ENCODE measurements at regions not wholly inside any gene's neighbourhood (a gene's known extent, or its start where the extent isn't known, plus 50 kb on each side); places are given as distances from the start of the nearest gene placed in this dataset.
"Not testable (repeated sequence)": the region's sequence is repeated elsewhere in the genome, so short reads cannot be mapped to it uniquely, and the experiment has no call there.

- DNase-seq (ENCODE audit: low read depth in 4 of 4, low spot score in 3 of 4) = no peak
Observed at GRCh38 chr14:106631879-106632278, 1105.5 kb downstream of the TMEM121 start.

GRCh38 chr14:106633721-106634120, 1107.3 kb downstream of the TMEM121 start:
- no peak for DNase-seq (ENCODE audit: low read depth in 4 of 4, low spot score in 3 of 4)

GRCh38 chr14:106635569-106635968, 1109.2 kb downstream of the TMEM121 start:
- DNase-seq (ENCODE audit: low read depth in 4 of 4, low spot score in 3 of 4) = no peak

GRCh38 chr14:106638786-106639452, 1112.5 kb downstream of the TMEM121 start:
- not testable (repeated sequence) for DNase-seq (ENCODE audit: low read depth in 4 of 4, low spot score in 3 of 4)

- no peak for DNase-seq (ENCODE audit: low read depth in 4 of 4, low spot score in 3 of 4)
Observed at GRCh38 chr14:106642090-106642489, 1115.7 kb downstream of the TMEM121 start.

GRCh38 chr14:106642971-106643370, 1116.6 kb downstream of the TMEM121 start:
- not testable (repeated sequence) for DNase-seq (ENCODE audit: low read depth in 4 of 4, low spot score in 3 of 4)

GRCh38 chr14:106648874-106649273, 1122.5 kb downstream of the TMEM121 start:
- not testable (repeated sequence) for DNase-seq (ENCODE audit: low read depth in 4 of 4, low spot score in 3 of 4)

- no peak for DNase-seq (ENCODE audit: low read depth in 4 of 4, low spot score in 3 of 4)
Observed at GRCh38 chr14:106651016-106651415, 1124.6 kb downstream of the TMEM121 start.

GRCh38 chr14:106652494-106652893, 1126.1 kb downstream of the TMEM121 start:
- DNase-seq (ENCODE audit: low read depth in 4 of 4, low spot score in 3 of 4) = no peak

GRCh38 chr14:106657460-106657859, 1131.1 kb downstream of the TMEM121 start:
- DNase-seq (ENCODE audit: low read depth in 4 of 4, low spot score in 3 of 4) = no peak

GRCh38 chr14:106658066-106658860, 1131.9 kb downstream of the TMEM121 start:
- not testable (repeated sequence) for DNase-seq (ENCODE audit: low read depth in 4 of 4, low spot score in 3 of 4)

GRCh38 chr14:106661561-106661960, 1135.2 kb downstream of the TMEM121 start:
- DNase-seq (ENCODE audit: low read depth in 4 of 4, low spot score in 3 of 4) = not testable (repeated sequence)

GRCh38 chr14:106662936-106663550, 1136.7 kb downstream of the TMEM121 start:
- no peak for DNase-seq (ENCODE audit: low read depth in 4 of 4, low spot score in 3 of 4)

- DNase-seq (ENCODE audit: low read depth in 4 of 4, low spot score in 3 of 4) = not testable (repeated sequence)
Observed at GRCh38 chr14:106663805-106664410, 1137.5 kb downstream of the TMEM121 start.

- no peak for DNase-seq (ENCODE audit: low read depth in 4 of 4, low spot score in 3 of 4)
Observed at GRCh38 chr14:106665814-106666213, 1139.4 kb downstream of the TMEM121 start.

GRCh38 chr14:106666341-106666740, 1140.0 kb downstream of the TMEM121 start:
- no peak for DNase-seq (ENCODE audit: low read depth in 4 of 4, low spot score in 3 of 4)

GRCh38 chr14:106670011-106670410, 1143.6 kb downstream of the TMEM121 start:
- DNase-seq (ENCODE audit: low read depth in 4 of 4, low spot score in 3 of 4) = no peak

- not testable (repeated sequence) for DNase-seq (ENCODE audit: low read depth in 4 of 4, low spot score in 3 of 4)
Observed at GRCh38 chr14:106674093-106674492, 1147.7 kb downstream of the TMEM121 start.

- DNase-seq (ENCODE audit: low read depth in 4 of 4, low spot score in 3 of 4) = not testable (repeated sequence)
Observed at GRCh38 chr14:106674509-106675125, 1148.2 kb downstream of the TMEM121 start.

GRCh38 chr14:106675716-106676115, 1149.3 kb downstream of the TMEM121 start:
- DNase-seq (ENCODE audit: low read depth in 4 of 4, low spot score in 3 of 4) = not testable (repeated sequence)

- DNase-seq (ENCODE audit: low read depth in 4 of 4, low spot score in 3 of 4) = no peak
Observed at GRCh38 chr14:106679776-106680175, 1153.4 kb downstream of the TMEM121 start.
